CD4-positive, alpha-beta T cell (primary cell): ENCODE measurements at regions not wholly inside any gene's neighbourhood (a gene's known extent, or its start where the extent isn't known, plus 50 kb on each side); places are given as distances from the start of the nearest gene placed in this dataset.

Experiments used
- ATAC-seq: fragments of 200-7000 bp; cut with Tn5 transposase; one replicate; pipeline ENCODE4 v1.10.0; 2022; ENCODE audit warnings: mild to moderate bottlenecking; ENCODE audit not compliant: poor library complexity
- CTCF ChIA-PET: fragments of 350-600 bp; sonication (Branson Sonifier 250); formaldehyde crosslinking; loops from one replicate; lab custom pipeline; 2021; ENCODE audit warnings: antibody characterized with exemption, inconsistent platforms; lab: Charles Lee
- POLR2A ChIA-PET: fragments of 350-600 bp; sonication (Branson Sonifier 250); formaldehyde crosslinking; loops from one replicate; lab custom pipeline; 2021; ENCODE audit warnings: antibody characterized with exemption, inconsistent platforms; lab: Charles Lee
- DNase-seq, 14 experiments: peaks; one replicate each; pipeline ENCODE4 v3.0.0-alpha.2; 2013 to 2020; ENCODE audit warnings: mixed read lengths in 2 of 14
- H3K27ac ChIP-seq, 2 donors: one replicate each; pipeline versions ENCODE4 v1.5.1 to v1.7.0; 2013; ENCODE audit warnings: low read length in 2 of 2, low read depth in 1 of 2, mild to moderate bottlenecking in 1 of 2
- H3K27me3 ChIP-seq, 2 experiments: 1 replicate in 1 of 2; 2 replicates in 1 of 2; pipeline versions ENCODE4 v1.6.1 to v1.7.0; 2013; ENCODE audit warnings: low read length in 2 of 2, control low read depth in 1 of 2, mild to moderate bottlenecking in 1 of 2, moderate library complexity in 1 of 2; ENCODE audit not compliant: insufficient read depth in 2 of 2, control insufficient read depth in 1 of 2
- H3K36me3 ChIP-seq: one replicate; pipeline ENCODE4 v1.6.1; 2013; ENCODE audit warnings: low read length, control low read depth; ENCODE audit not compliant: insufficient read depth
- H3K4me1 ChIP-seq: one replicate; pipeline ENCODE4 v1.6.1; 2013; ENCODE audit warnings: low read length, control low read depth; ENCODE audit not compliant: insufficient read depth
- H3K4me3 ChIP-seq: one replicate; pipeline ENCODE4 v1.5.1; 2013; ENCODE audit warnings: mild to moderate bottlenecking, low read length, moderate library complexity
- H3K9me3 ChIP-seq, 2 experiments: 1 replicate in 1 of 2; 2 replicates in 1 of 2; pipeline versions ENCODE4 v1.6.1 to v1.7.0; 2013; ENCODE audit warnings: low read length in 2 of 2, mild to moderate bottlenecking in 2 of 2, control low read depth in 1 of 2, moderate library complexity in 1 of 2; ENCODE audit not compliant: control insufficient read depth in 1 of 2, insufficient read depth in 1 of 2
- H3K27ac Mint-ChIP-seq: one replicate; pipeline ENCODE4 v1.8.0; 2020; ENCODE audit warnings: mixed read lengths
- H3K27me3 Mint-ChIP-seq: one replicate; pipeline ENCODE4 v1.8.0; 2021; ENCODE audit warnings: mixed read lengths
- H3K36me3 Mint-ChIP-seq: one replicate; pipeline ENCODE4 v1.8.0; 2021; ENCODE audit warnings: low read depth, mixed read lengths
- H3K4me1 Mint-ChIP-seq: one replicate; pipeline ENCODE4 v1.8.0; 2021; ENCODE audit warnings: low read depth, mixed read lengths
- H3K4me3 Mint-ChIP-seq: one replicate; pipeline ENCODE4 v1.8.0; 2020; ENCODE audit warnings: mild to moderate bottlenecking, mixed read lengths
- H3K9me3 Mint-ChIP-seq: one replicate; pipeline ENCODE4 v1.8.0; 2020; ENCODE audit warnings: mixed read lengths
- CTCF ChIP-seq: fragments of 200-600 bp; IDR thresholded peaks from one replicate; pipeline ENCODE4 v1.8.0; 2022; ENCODE audit warnings: antibody characterized with exemption, mild to moderate bottlenecking
- intact Hi-C, 2 experiments: fragments of 100-400 bp; cut with DNase I in 1 of 2; cut with micrococcal nuclease in 1 of 2; formaldehyde crosslinking; loops; one replicate each; pipeline versions ENCODE4 v1.15.1 to v1.9.0; 2023 to 2025; cut with DNase I, micrococcal nuclease

GRCh38 chr15:29887721-29888120 lies 65.5 kb upstream of the TJP1 start:
- ATAC-seq (no peak), DNase-seq (no peak)
- intact Hi-C loops = no loop called here
- Mint-ChIP-seq H3K4me1 (no peaks in the 10 kb centered on the region), H3K27me3 (peaks cover 69% of the 10 kb centered on the region), H3K4me3 (no peak overlapping the region), H3K9me3 (no peaks in the 10 kb centered on the region), H3K27ac (no peak overlapping the region), H3K36me3 (no peaks in the 10 kb centered on the region)
- H3K4me3 ChIP-seq = no peak overlapping the region
- peaks cover 3 to 11% of the 10 kb centered on the region in 2 experiments for H3K27me3 ChIP-seq
- H3K4me1 ChIP-seq = no peaks in the 10 kb centered on the region
- H3K27ac ChIP-seq = no peak overlapping the region
- TF ChIP-seq CTCF = no peak
- POLR2A ChIA-PET = no interaction called here
- CTCF ChIA-PET = no interaction called here
- H3K36me3 ChIP-seq = no peaks in the 10 kb centered on the region
- H3K9me3 ChIP-seq = no peaks in the 10 kb centered on the region

GRCh38 chr15:29885183-29885582 lies 62.9 kb upstream of the TJP1 start:
- peaks cover 4 to 11% of the 10 kb centered on the region in 2 experiments for H3K27me3 ChIP-seq
- H3K4me3 ChIP-seq = no peak overlapping the region
- intact Hi-C loops = no loop called here
- no peak overlapping the region for H3K4me3 Mint-ChIP-seq
- no peak overlapping the region for H3K27ac Mint-ChIP-seq
- ATAC-seq (no peak), DNase-seq (no peak)
- H3K36me3 Mint-ChIP-seq = no peaks in the 10 kb centered on the region
- no peaks in the 10 kb centered on the region for H3K4me1 Mint-ChIP-seq
- peaks cover 75% of the 10 kb centered on the region for H3K27me3 Mint-ChIP-seq
- no peak for TF ChIP-seq CTCF
- ChIA-PET CTCF (no interaction called here), POLR2A (no interaction called here)
- no peaks in the 10 kb centered on the region for H3K9me3 Mint-ChIP-seq
- no peaks in the 10 kb centered on the region for H3K36me3 ChIP-seq
- no peaks in the 10 kb centered on the region for H3K4me1 ChIP-seq
- H3K9me3 ChIP-seq = no peaks in the 10 kb centered on the region
- no peak overlapping the region for H3K27ac ChIP-seq

GRCh38 chr15:29883126-29883525 lies 60.9 kb upstream of the TJP1 start:
- CTCF ChIA-PET = no interaction called here
- H3K27me3 Mint-ChIP-seq = peaks cover 76% of the 10 kb centered on the region

More at GRCh38 chr15:29883126-29883525, 60.9 kb upstream of the TJP1 start:
- no peak overlapping the region for H3K27ac ChIP-seq
- H3K36me3 ChIP-seq = no peaks in the 10 kb centered on the region
- H3K27me3 ChIP-seq = peaks cover 4 to 11% of the 10 kb centered on the region in 2 experiments
- H3K4me1 ChIP-seq = no peaks in the 10 kb centered on the region
- TF ChIP-seq CTCF = no peak
- H3K9me3 ChIP-seq = no peaks in the 10 kb centered on the region
- H3K4me3 ChIP-seq = no peak overlapping the region
- Mint-ChIP-seq H3K4me3 (no peak overlapping the region), H3K27ac (no peak overlapping the region), H3K9me3 (no peaks in the 10 kb centered on the region), H3K4me1 (no peaks in the 10 kb centered on the region), H3K36me3 (no peaks in the 10 kb centered on the region)
- DNase-seq = no peak
- POLR2A ChIA-PET = no interaction called here
- intact Hi-C loops = no loop called here
- no peak for ATAC-seq
